Natural killer cell (primary cell): ENCODE measurements at regions not wholly inside any gene's neighbourhood (a gene's known extent, or its start where the extent isn't known, plus 50 kb on each side); places are given as distances from the start of the nearest gene placed in this dataset.

ENCODE experiments used
- ATAC-seq, 3 donors: fragments of 150-1000 bp in 2 of 3; fragments of 200-7000 bp in 1 of 3; cut with Tn5 transposase; 1 replicate in 1 of 3; 2 replicates in 2 of 3; pipeline ENCODE4 v1.10.0; 2021; ENCODE audit warnings: mild to moderate bottlenecking in 2 of 3, moderate library complexity in 2 of 3
- DNase-seq, 2 donors: peaks; one replicate each; pipeline versions ENCODE4 v3.0.0 to v3.0.0-alpha.2; 2013 to 2021; ENCODE audit warnings: mixed read lengths in 1 of 2
- H3K27ac ChIP-seq: one replicate; pipeline ENCODE4 v1.5.1; 2013; ENCODE audit warnings: mild to moderate bottlenecking, low read length
- H3K27me3 ChIP-seq: one replicate; pipeline ENCODE4 v1.6.1; 2013; ENCODE audit warnings: low read length; ENCODE audit not compliant: control insufficient read depth, insufficient read depth
- H3K36me3 ChIP-seq: one replicate; pipeline ENCODE4 v1.6.1; 2013; ENCODE audit warnings: low read length; ENCODE audit not compliant: control insufficient read depth, insufficient read depth
- H3K4me1 ChIP-seq: one replicate; pipeline ENCODE4 v1.6.1; 2013; ENCODE audit warnings: low read length; ENCODE audit not compliant: control insufficient read depth, insufficient read depth
- H3K4me3 ChIP-seq: one replicate; pipeline ENCODE4 v1.5.1; 2013; ENCODE audit warnings: low read length
- H3K9me3 ChIP-seq: one replicate; pipeline ENCODE4 v1.6.1; 2013; ENCODE audit warnings: low read length; ENCODE audit not compliant: control insufficient read depth, insufficient read depth
- H3K27ac Mint-ChIP-seq, 2 donors: one replicate each; pipeline ENCODE4 v1.8.0; 2022; ENCODE audit warnings: mild to moderate bottlenecking in 2 of 2, mixed read lengths in 2 of 2, moderate library complexity in 1 of 2
- H3K27me3 Mint-ChIP-seq, 2 donors: one replicate each; pipeline ENCODE4 v1.8.0; 2022; ENCODE audit warnings: low read depth in 2 of 2, mixed read lengths in 2 of 2
- H3K36me3 Mint-ChIP-seq: one replicate; pipeline ENCODE4 v1.8.0; 2022; ENCODE audit warnings: mixed read lengths
- H3K4me1 Mint-ChIP-seq, 2 donors: one replicate each; pipeline ENCODE4 v1.8.0; 2022; ENCODE audit warnings: mixed read lengths in 2 of 2
- H3K4me3 Mint-ChIP-seq: one replicate; pipeline ENCODE4 v1.8.0; 2022; ENCODE audit warnings: mild to moderate bottlenecking, moderate library complexity, mixed read lengths
- H3K9me3 Mint-ChIP-seq, 2 donors: one replicate each; pipeline ENCODE4 v1.8.0; 2022; ENCODE audit warnings: mixed read lengths in 2 of 2
- CTCF ChIP-seq: fragments of 200-600 bp; IDR thresholded peaks from one replicate; pipeline ENCODE4 v1.8.0; 2022; ENCODE audit warnings: antibody characterized with exemption
- WGBS: methylation state at CpG from one replicate; pipeline ENCODE4 v1.1.7; 2013; ENCODE audit warnings: missing lambda C conversion rate; ENCODE audit not compliant: insufficient coverage; 5-methylcytosine and 5-hydroxymethylcytosine counted together
- intact Hi-C: fragments of 100-400 bp; cut with micrococcal nuclease; formaldehyde crosslinking; loops from one replicate; pipeline ENCODE4 v1.14.2; 2022

GRCh38 chr9:90420211-90420610 is 222.4 kb downstream of the DIRAS2 start:
- H3K36me3 ChIP-seq: no peaks in the 10 kb centered on the region
- H3K27ac ChIP-seq: no peak overlapping the region
- Mint-ChIP-seq H3K27ac (no peak overlapping the region), H3K4me3 (no peak overlapping the region), H3K4me1 (no peaks in the 10 kb centered on the region), H3K36me3 (no peaks in the 10 kb centered on the region), H3K9me3 (no peaks in the 10 kb centered on the region), H3K27me3 (peaks cover 8 to 10% of the 10 kb centered on the region in 2 donors)
- WGBS: 78% methylated on average over 3 of the region's 3 CpGs
- H3K4me3 ChIP-seq: no peak overlapping the region
- intact Hi-C loops: no loop called here
- no peaks in the 10 kb centered on the region for H3K4me1 ChIP-seq
- TF ChIP-seq CTCF: no peak
- H3K27me3 ChIP-seq: peaks cover 4% of the 10 kb centered on the region
- H3K9me3 ChIP-seq: no peaks in the 10 kb centered on the region
- ATAC-seq (no peak), DNase-seq (no peak)

- Mint-ChIP-seq H3K4me1 (no peaks in the 10 kb centered on the region), H3K4me3 (no peak overlapping the region), H3K36me3 (no peaks in the 10 kb centered on the region), H3K27me3 (peaks cover 8% of the 10 kb centered on the region in 2 donors), H3K27ac (no peak overlapping the region), H3K9me3 (no peaks in the 10 kb centered on the region)
- Histone ChIP-seq H3K36me3 (no peaks in the 10 kb centered on the region), H3K27me3 (peaks cover 4% of the 10 kb centered on the region), H3K4me3 (no peak overlapping the region), H3K4me1 (no peaks in the 10 kb centered on the region), H3K27ac (no peak overlapping the region), H3K9me3 (no peaks in the 10 kb centered on the region)
- ATAC-seq (no peak), DNase-seq (no peak)
- TF ChIP-seq CTCF: no peak
- 73% methylated on average over 8 of the region's 9 CpGs for WGBS
- intact Hi-C loops: no loop called here
Measured at GRCh38 chr9:90420768-90421513, 221.7 kb downstream of the DIRAS2 start.

- WGBS: 79% methylated on average over 3 of the region's 3 CpGs
- no peak overlapping the region for H3K27ac ChIP-seq
- Mint-ChIP-seq H3K9me3 (no peaks in the 10 kb centered on the region), H3K4me1 (no peaks in the 10 kb centered on the region), H3K27ac (no peak overlapping the region), H3K27me3 (peaks cover 8% of the 10 kb centered on the region in 2 donors), H3K4me3 (no peak overlapping the region), H3K36me3 (no peaks in the 10 kb centered on the region)
- no peak for TF ChIP-seq CTCF
- H3K36me3 ChIP-seq: no peaks in the 10 kb centered on the region
- intact Hi-C loops: no loop called here
- no peak for ATAC-seq
- no peaks in the 10 kb centered on the region for H3K4me1 ChIP-seq
- H3K9me3 ChIP-seq: no peaks in the 10 kb centered on the region
- H3K4me3 ChIP-seq: no peak overlapping the region
- DNase-seq: no peak
- peaks cover 4% of the 10 kb centered on the region for H3K27me3 ChIP-seq
Measured at GRCh38 chr9:90421786-90422185, 220.8 kb downstream of the DIRAS2 start.

- Histone ChIP-seq H3K9me3 (no peaks in the 10 kb centered on the region), H3K27ac (no peak overlapping the region), H3K4me3 (no peak overlapping the region), H3K36me3 (no peaks in the 10 kb centered on the region), H3K4me1 (no peaks in the 10 kb centered on the region), H3K27me3 (peaks cover 4% of the 10 kb centered on the region)
- Mint-ChIP-seq H3K9me3 (no peaks in the 10 kb centered on the region), H3K4me3 (no peak overlapping the region), H3K36me3 (no peaks in the 10 kb centered on the region), H3K27me3 (peaks cover 11 to 23% of the 10 kb centered on the region in 2 donors), H3K27ac (no peak overlapping the region), H3K4me1 (no peaks in the 10 kb centered on the region)
- 83% methylated on average over 10 of the region's 10 CpGs for WGBS
- DNase-seq: no peak
- TF ChIP-seq CTCF: no peak
- ATAC-seq: no peak
- intact Hi-C loops: no loop called here
Measured at GRCh38 chr9:90423661-90424193, 218.9 kb downstream of the DIRAS2 start.
